ENCODE measurements at regions not wholly inside any gene's neighbourhood (a gene's known extent, or its start where the extent isn't known, plus 50 kb on each side); places are given as distances from the start of the nearest gene placed in this dataset.

- WGBS = 69% methylated on average over 3 of the region's 3 CpGs
- no peak for TF ChIP-seq RXRA (IDR thresholded peaks at IDR 0.05)
- TF ChIP-seq, protein P1, sequence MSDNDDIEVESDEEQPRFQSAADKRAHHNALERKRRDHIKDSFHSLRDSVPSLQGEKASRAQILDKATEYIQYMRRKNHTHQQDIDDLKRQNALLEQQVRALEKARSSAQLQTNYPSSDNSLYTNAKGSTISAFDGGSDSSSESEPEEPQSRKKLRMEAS (IDR thresholded peaks at IDR 0.05) = no peak
- no peak for TF ChIP-seq REST (IDR thresholded peaks at IDR 0.05)
- no peak for TF ChIP-seq EGR1 (IDR thresholded peaks at IDR 0.05; ENCODE audit: low read depth in 2 of 2)
- TF ChIP-seq FOXA1 (IDR thresholded peaks at IDR 0.05) = no peak
- no peak for TF ChIP-seq HNF4A (conservative IDR thresholded peaks at IDR 0.05)
- no peak for TF ChIP-seq RAD21 (IDR thresholded peaks at IDR 0.05)
- TF ChIP-seq YY1 (IDR thresholded peaks at IDR 0.05) = no peak
- no peak for TF ChIP-seq GABPA (IDR thresholded peaks at IDR 0.05 in 1 of 2, conservative IDR thresholded peaks at IDR 0.05 in 1 of 2)
- TF ChIP-seq SP1 (IDR thresholded peaks at IDR 0.05) = no peak
- TF ChIP-seq FOXA2 (IDR thresholded peaks at IDR 0.05) = no peak
- no peak for TF ChIP-seq NR2F2 (IDR thresholded peaks at IDR 0.05)
- TF ChIP-seq TAF1 (conservative IDR thresholded peaks at IDR 0.05) = no peak
- TF ChIP-seq, protein P2, sequence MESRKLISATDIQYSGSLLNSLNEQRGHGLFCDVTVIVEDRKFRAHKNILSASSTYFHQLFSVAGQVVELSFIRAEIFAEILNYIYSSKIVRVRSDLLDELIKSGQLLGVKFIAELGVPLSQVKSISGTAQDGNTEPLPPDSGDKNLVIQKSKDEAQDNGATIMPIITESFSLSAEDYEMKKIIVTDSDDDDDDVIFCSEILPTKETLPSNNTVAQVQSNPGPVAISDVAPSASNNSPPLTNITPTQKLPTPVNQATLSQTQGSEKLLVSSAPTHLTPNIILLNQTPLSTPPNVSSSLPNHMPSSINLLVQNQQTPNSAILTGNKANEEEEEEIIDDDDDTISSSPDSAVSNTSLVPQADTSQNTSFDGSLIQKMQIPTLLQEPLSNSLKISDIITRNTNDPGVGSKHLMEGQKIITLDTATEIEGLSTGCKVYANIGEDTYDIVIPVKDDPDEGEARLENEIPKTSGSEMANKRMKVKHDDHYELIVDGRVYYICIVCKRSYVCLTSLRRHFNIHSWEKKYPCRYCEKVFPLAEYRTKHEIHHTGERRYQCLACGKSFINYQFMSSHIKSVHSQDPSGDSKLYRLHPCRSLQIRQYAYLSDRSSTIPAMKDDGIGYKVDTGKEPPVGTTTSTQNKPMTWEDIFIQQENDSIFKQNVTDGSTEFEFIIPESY (IDR thresholded peaks at IDR 0.05) = no peak
- TF ChIP-seq, protein P3, sequence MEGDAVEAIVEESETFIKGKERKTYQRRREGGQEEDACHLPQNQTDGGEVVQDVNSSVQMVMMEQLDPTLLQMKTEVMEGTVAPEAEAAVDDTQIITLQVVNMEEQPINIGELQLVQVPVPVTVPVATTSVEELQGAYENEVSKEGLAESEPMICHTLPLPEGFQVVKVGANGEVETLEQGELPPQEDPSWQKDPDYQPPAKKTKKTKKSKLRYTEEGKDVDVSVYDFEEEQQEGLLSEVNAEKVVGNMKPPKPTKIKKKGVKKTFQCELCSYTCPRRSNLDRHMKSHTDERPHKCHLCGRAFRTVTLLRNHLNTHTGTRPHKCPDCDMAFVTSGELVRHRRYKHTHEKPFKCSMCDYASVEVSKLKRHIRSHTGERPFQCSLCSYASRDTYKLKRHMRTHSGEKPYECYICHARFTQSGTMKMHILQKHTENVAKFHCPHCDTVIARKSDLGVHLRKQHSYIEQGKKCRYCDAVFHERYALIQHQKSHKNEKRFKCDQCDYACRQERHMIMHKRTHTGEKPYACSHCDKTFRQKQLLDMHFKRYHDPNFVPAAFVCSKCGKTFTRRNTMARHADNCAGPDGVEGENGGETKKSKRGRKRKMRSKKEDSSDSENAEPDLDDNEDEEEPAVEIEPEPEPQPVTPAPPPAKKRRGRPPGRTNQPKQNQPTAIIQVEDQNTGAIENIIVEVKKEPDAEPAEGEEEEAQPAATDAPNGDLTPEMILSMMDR (IDR thresholded peaks at IDR 0.05; ENCODE audit: low read depth, low read length, missing input control) = no peak
- no peak for TF ChIP-seq ATF3 (IDR thresholded peaks at IDR 0.05)
- TF ChIP-seq HNF4G (IDR thresholded peaks at IDR 0.05) = no peak
- TF ChIP-seq JUND (IDR thresholded peaks at IDR 0.05) = no peak
- H3K27me3 ChIP-seq (ENCODE audit: control insufficient read depth in 4 of 4, insufficient read depth in 4 of 4, low read length in 3 of 4) = no peaks in the 10 kb centered on the region
- DNase-seq (ENCODE audit: low spot score) = no peak
- no peak overlapping the region for H3K4me3 ChIP-seq (ENCODE audit: low read depth in 1 of 3, low read length in 3 of 3)
- peaks cover 0 to 2% (median 0%) of the 10 kb centered on the region in 4 donors for H3K9me3 ChIP-seq (ENCODE audit: control insufficient read depth in 4 of 4, low read length in 3 of 4)
- H3K9ac ChIP-seq (ENCODE audit: low read depth in 1 of 2, low read length in 2 of 2) = no peak overlapping the region
- no peak overlapping the region for H3K27ac ChIP-seq (ENCODE audit: low read depth in 1 of 2, low read length in 2 of 2)
- H3K4me1 ChIP-seq (ENCODE audit: control insufficient read depth in 4 of 4, insufficient read depth in 4 of 4, low read length in 3 of 4) = no peaks in the 10 kb centered on the region
- no peaks in the 10 kb centered on the region for H3K36me3 ChIP-seq (ENCODE audit: control insufficient read depth in 4 of 4, insufficient read depth in 3 of 4, low read depth in 1 of 4, low read length in 3 of 4)
These were observed 143.9 kb upstream of the SHISA6 start for GRCh38 chr17:11097121-11097520.
